DND-41 (cell line): ENCODE measurements at regions not wholly inside any gene's neighbourhood (a gene's known extent, or its start where the extent isn't known, plus 50 kb on each side); places are given as distances from the start of the nearest gene placed in this dataset.

ENCODE experiments used
- ATAC-seq: fragments of 200-7000 bp; cut with Tn5 transposase; 3 replicates; pipeline ENCODE4 v1.9.1; 2021; ENCODE audit warnings: low read depth; ENCODE audit not compliant: insufficient read depth
- DNase-seq: peaks from one replicate; pipeline ENCODE4 v3.0.0-alpha.2; 2020
- H2AFZ ChIP-seq: 2 replicates; pipeline ENCODE4 v1.6.0; 2012; ENCODE audit warnings: low read depth, low read length
- H3K27ac ChIP-seq: 2 replicates; pipeline ENCODE4 v1.5.1; 2012; ENCODE audit warnings: low read length, inconsistent platforms
- H3K27me3 ChIP-seq: fragments of 200-600 bp; sonication (generic); 2 replicates; pipeline ENCODE4 v1.6.0; 2012; ENCODE audit warnings: low read length, mild to moderate bottlenecking, inconsistent platforms; ENCODE audit not compliant: insufficient read depth, poor library complexity
- H3K36me3 ChIP-seq: 2 replicates; pipeline ENCODE4 v1.5.1; 2012; ENCODE audit warnings: low read length, inconsistent platforms; ENCODE audit not compliant: insufficient read depth
- H3K4me1 ChIP-seq: 2 replicates; pipeline ENCODE4 v1.5.1; 2012; ENCODE audit warnings: mild to moderate bottlenecking, low read length; ENCODE audit not compliant: insufficient read depth
- H3K4me2 ChIP-seq: 2 replicates; pipeline ENCODE4 v1.6.0; 2012; ENCODE audit warnings: mild to moderate bottlenecking, moderate library complexity, low read length, inconsistent platforms; ENCODE audit not compliant: insufficient read depth
- H3K4me3 ChIP-seq, 2 experiments: fragments of 200-600 bp in 1 of 2; shearing (Covaris generic) in 1 of 2; 2 replicates each; pipeline ENCODE4 v1.5.1; 2012 to 2016; ENCODE audit warnings: inconsistent platforms in 2 of 2, low read length in 2 of 2, mild to moderate bottlenecking in 2 of 2, low read depth in 1 of 2, moderate library complexity in 1 of 2
- H3K79me2 ChIP-seq: 2 replicates; pipeline ENCODE4 v1.6.0; 2012; ENCODE audit warnings: low read length, inconsistent platforms; ENCODE audit not compliant: insufficient read depth
- H3K9ac ChIP-seq: 2 replicates; pipeline ENCODE4 v1.6.0; 2012; ENCODE audit warnings: low read depth, mild to moderate bottlenecking, inconsistent platforms, low read length, moderate library complexity
- H3K9me3 ChIP-seq: 2 replicates; pipeline ENCODE4 v1.5.1; 2012; ENCODE audit warnings: low read length, moderate library complexity, mild to moderate bottlenecking, inconsistent platforms; ENCODE audit not compliant: insufficient read depth, severe bottlenecking
- H4K20me1 ChIP-seq: 2 replicates; pipeline ENCODE4 v1.6.0; 2012; ENCODE audit warnings: low read length; ENCODE audit not compliant: insufficient read depth
- EZH2 ChIP-seq: IDR thresholded peaks from 3 replicates; pipeline ENCODE4 v1.6.1; 2012; ENCODE audit warnings: borderline replicate concordance, low read depth, mild to moderate bottlenecking, moderate library complexity, low read length, inconsistent platforms; ENCODE audit not compliant: severe bottlenecking
- TF ChIP-seq, protein P1 (sequence below): IDR thresholded peaks from 2 replicates; pipeline ENCODE4 v1.5.1; 2012; ENCODE audit warnings: borderline replicate concordance, low read length, moderate library complexity, mild to moderate bottlenecking; ENCODE audit not compliant: poor library complexity, severe bottlenecking; ENCODE audit errors: extremely low read depth

GRCh38 chr10:85111271-85111670, 782.9 kb downstream of the CCSER2 start:
- no peak overlapping the region for H2AFZ ChIP-seq
- no peaks in the 10 kb centered on the region for H3K79me2 ChIP-seq
- H3K36me3 ChIP-seq: no peaks in the 10 kb centered on the region
- no peaks in the 10 kb centered on the region for H4K20me1 ChIP-seq
- no peak overlapping the region for H3K9ac ChIP-seq
- no peak for ATAC-seq
- no peak for TF ChIP-seq EZH2
- TF ChIP-seq, protein P1, sequence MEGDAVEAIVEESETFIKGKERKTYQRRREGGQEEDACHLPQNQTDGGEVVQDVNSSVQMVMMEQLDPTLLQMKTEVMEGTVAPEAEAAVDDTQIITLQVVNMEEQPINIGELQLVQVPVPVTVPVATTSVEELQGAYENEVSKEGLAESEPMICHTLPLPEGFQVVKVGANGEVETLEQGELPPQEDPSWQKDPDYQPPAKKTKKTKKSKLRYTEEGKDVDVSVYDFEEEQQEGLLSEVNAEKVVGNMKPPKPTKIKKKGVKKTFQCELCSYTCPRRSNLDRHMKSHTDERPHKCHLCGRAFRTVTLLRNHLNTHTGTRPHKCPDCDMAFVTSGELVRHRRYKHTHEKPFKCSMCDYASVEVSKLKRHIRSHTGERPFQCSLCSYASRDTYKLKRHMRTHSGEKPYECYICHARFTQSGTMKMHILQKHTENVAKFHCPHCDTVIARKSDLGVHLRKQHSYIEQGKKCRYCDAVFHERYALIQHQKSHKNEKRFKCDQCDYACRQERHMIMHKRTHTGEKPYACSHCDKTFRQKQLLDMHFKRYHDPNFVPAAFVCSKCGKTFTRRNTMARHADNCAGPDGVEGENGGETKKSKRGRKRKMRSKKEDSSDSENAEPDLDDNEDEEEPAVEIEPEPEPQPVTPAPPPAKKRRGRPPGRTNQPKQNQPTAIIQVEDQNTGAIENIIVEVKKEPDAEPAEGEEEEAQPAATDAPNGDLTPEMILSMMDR: no peak
- DNase-seq: no peak
- no peak overlapping the region for H3K27ac ChIP-seq
- no peak overlapping the region for H3K4me3 ChIP-seq
- no peaks in the 10 kb centered on the region for H3K4me1 ChIP-seq
- H3K9me3 ChIP-seq: no peaks in the 10 kb centered on the region
- H3K27me3 ChIP-seq: peaks cover 4% of the 10 kb centered on the region
- H3K4me2 ChIP-seq: no peak overlapping the region

- Histone ChIP-seq H3K36me3 (no peaks in the 10 kb centered on the region), H3K27ac (no peak overlapping the region), H2AFZ (no peak overlapping the region), H3K4me1 (no peaks in the 10 kb centered on the region), H3K4me2 (no peak overlapping the region), H3K27me3 (no peaks in the 10 kb centered on the region), H3K9ac (no peak overlapping the region), H4K20me1 (no peaks in the 10 kb centered on the region), H3K9me3 (no peaks in the 10 kb centered on the region), H3K4me3 (no peak overlapping the region), H3K79me2 (no peaks in the 10 kb centered on the region)
- ATAC-seq (no peak), DNase-seq (no peak)
- TF ChIP-seq EZH2: no peak
- TF ChIP-seq, protein P1: no peak
Observed at GRCh38 chr10:85124603-85125051, 796.2 kb downstream of the CCSER2 start.

- Histone ChIP-seq H3K27me3 (no peaks in the 10 kb centered on the region), H3K4me2 (no peak overlapping the region), H3K9me3 (no peaks in the 10 kb centered on the region), H3K79me2 (no peaks in the 10 kb centered on the region), H4K20me1 (no peaks in the 10 kb centered on the region), H2AFZ (no peak overlapping the region), H3K4me3 (no peak overlapping the region), H3K9ac (no peak overlapping the region), H3K27ac (no peak overlapping the region), H3K36me3 (no peaks in the 10 kb centered on the region), H3K4me1 (no peaks in the 10 kb centered on the region)
- no peak for TF ChIP-seq EZH2
- TF ChIP-seq, protein P1: no peak
- no peak for ATAC-seq
- no peak for DNase-seq
Observed at GRCh38 chr10:85137253-85137652, 808.9 kb downstream of the CCSER2 start.

GRCh38 chr10:85138046-85138445, 809.7 kb downstream of the CCSER2 start:
- TF ChIP-seq, protein P1: no peak
- no peak for TF ChIP-seq EZH2
- no peaks in the 10 kb centered on the region for H3K4me1 ChIP-seq
- H3K27me3 ChIP-seq: no peaks in the 10 kb centered on the region
- no peak overlapping the region for H3K4me2 ChIP-seq
- H3K27ac ChIP-seq: no peak overlapping the region
- H3K36me3 ChIP-seq: no peaks in the 10 kb centered on the region
- H3K9ac ChIP-seq: no peak overlapping the region
- no peak overlapping the region for H3K4me3 ChIP-seq
- no peaks in the 10 kb centered on the region for H3K9me3 ChIP-seq
- DNase-seq: no peak
- H3K79me2 ChIP-seq: no peaks in the 10 kb centered on the region
- ATAC-seq: no peak
- no peaks in the 10 kb centered on the region for H4K20me1 ChIP-seq
- H2AFZ ChIP-seq: no peak overlapping the region
